H9 (cell line): ENCODE measurements at regions not wholly inside any gene's neighbourhood (a gene's known extent, or its start where the extent isn't known, plus 50 kb on each side); places are given as distances from the start of the nearest gene placed in this dataset.

Experiments used
- DNase-seq: peaks from one replicate; pipeline ENCODE4 v3.0.0-alpha.2; 2017
- H2AFZ ChIP-seq: one replicate; pipeline ENCODE4 v1.6.1; 2013; ENCODE audit warnings: mild to moderate bottlenecking, low read length, control low read depth, moderate library complexity
- H2AK5ac ChIP-seq: 2 replicates; pipeline ENCODE4 v1.6.1; 2013; ENCODE audit warnings: low read length, control low read depth, mixed read lengths; ENCODE audit not compliant: insufficient read length
- H2BK120ac ChIP-seq: one replicate; pipeline ENCODE4 v1.6.1; 2013; ENCODE audit warnings: low read depth, mild to moderate bottlenecking, low read length, control low read depth, inconsistent platforms; ENCODE audit not compliant: poor library complexity, severe bottlenecking
- H2BK12ac ChIP-seq: 2 replicates; pipeline ENCODE4 v1.6.1; 2013; ENCODE audit warnings: low read length, control low read depth, mixed read lengths, low read depth; ENCODE audit not compliant: insufficient read length
- H2BK15ac ChIP-seq: 2 replicates; pipeline ENCODE4 v1.6.1; 2013; ENCODE audit warnings: low read depth, low read length, control low read depth
- H2BK20ac ChIP-seq: one replicate; pipeline ENCODE4 v1.6.1; 2013; ENCODE audit warnings: low read depth, mild to moderate bottlenecking, low read length, control low read depth, inconsistent platforms; ENCODE audit not compliant: poor library complexity, severe bottlenecking
- H2BK5ac ChIP-seq: 2 replicates; pipeline ENCODE4 v1.6.1; 2013; ENCODE audit warnings: low read length, control low read depth, mixed read lengths; ENCODE audit not compliant: insufficient read length
- H3K14ac ChIP-seq: 2 replicates; pipeline ENCODE4 v1.6.1; 2013; ENCODE audit warnings: low read length, control low read depth; ENCODE audit not compliant: insufficient read depth
- H3K18ac ChIP-seq: 2 replicates; pipeline ENCODE4 v1.6.1; 2013; ENCODE audit warnings: low read depth, mild to moderate bottlenecking, mixed read lengths, low read length, control low read depth; ENCODE audit not compliant: insufficient read length
- H3K23ac ChIP-seq: 2 replicates; pipeline ENCODE4 v1.6.1; 2013; ENCODE audit warnings: low read length, control low read depth, mixed read lengths, low read depth; ENCODE audit not compliant: insufficient read length
- H3K23me2 ChIP-seq: 2 replicates; pipeline ENCODE4 v1.6.1; 2013; ENCODE audit warnings: low read depth, mild to moderate bottlenecking, mixed read lengths, low read length, control low read depth; ENCODE audit not compliant: insufficient read length, poor library complexity, severe bottlenecking
- H3K27ac ChIP-seq: 2 replicates; pipeline ENCODE4 v1.5.1; 2013; ENCODE audit warnings: low read length, control low read depth, mixed read lengths, low read depth; ENCODE audit not compliant: insufficient read length
- H3K27me3 ChIP-seq: 2 replicates; pipeline ENCODE4 v1.6.1; 2013; ENCODE audit warnings: low read length, control low read depth, inconsistent platforms; ENCODE audit not compliant: insufficient read depth
- H3K4ac ChIP-seq: 2 replicates; pipeline ENCODE4 v1.6.1; 2013; ENCODE audit warnings: low read depth, mild to moderate bottlenecking, control low read depth, inconsistent platforms, low read length, moderate library complexity
- H3K4me1 ChIP-seq: 2 replicates; pipeline ENCODE4 v1.6.1; 2013; ENCODE audit warnings: low read length, control low read depth, inconsistent platforms; ENCODE audit not compliant: insufficient read depth
- H3K4me2 ChIP-seq: 2 replicates; pipeline ENCODE4 v1.6.1; 2013; ENCODE audit warnings: low read length, control low read depth, mixed read lengths; ENCODE audit not compliant: insufficient read length, insufficient read depth
- H3K56ac ChIP-seq: 2 replicates; pipeline ENCODE4 v1.6.1; 2013; ENCODE audit warnings: low read depth, mild to moderate bottlenecking, mixed read lengths, low read length, control low read depth; ENCODE audit not compliant: insufficient read length
- H3K79me1 ChIP-seq: 2 replicates; pipeline ENCODE4 v1.6.1; 2013; ENCODE audit warnings: low read depth, mild to moderate bottlenecking, moderate library complexity, low read length, control low read depth, inconsistent platforms; ENCODE audit not compliant: insufficient read depth, poor library complexity, severe bottlenecking
- H3K79me2 ChIP-seq: 2 replicates; pipeline ENCODE4 v1.6.1; 2013; ENCODE audit warnings: low read length, control low read depth, inconsistent platforms; ENCODE audit not compliant: insufficient read depth
- H3K9ac ChIP-seq: 2 replicates; pipeline ENCODE4 v1.6.1; 2013; ENCODE audit warnings: low read length, control low read depth, mixed read lengths; ENCODE audit not compliant: insufficient read length; ENCODE audit errors: extremely low read depth
- H3K9me3 ChIP-seq: one replicate; pipeline ENCODE4 v1.6.1; 2013; ENCODE audit warnings: low read depth, low read length, inconsistent platforms; ENCODE audit not compliant: control insufficient read depth
- H3T11ph ChIP-seq: one replicate; pipeline ENCODE4 v1.6.1; 2013; ENCODE audit warnings: mild to moderate bottlenecking, low read length, control low read depth, inconsistent platforms
- H4K20me1 ChIP-seq: one replicate; pipeline ENCODE4 v1.6.1; 2013; ENCODE audit not compliant: control insufficient read depth, insufficient read length, insufficient read depth
- H4K5ac ChIP-seq: 2 replicates; pipeline ENCODE4 v1.6.1; 2013; ENCODE audit warnings: low read depth, mild to moderate bottlenecking, mixed read lengths, low read length, control low read depth; ENCODE audit not compliant: insufficient read length
- H4K8ac ChIP-seq: replicated peaks from 2 replicates; pipeline ENCODE4 v1.6.1; 2013; ENCODE audit warnings: low read length, control low read depth, mixed read lengths, low read depth; ENCODE audit not compliant: insufficient read length
- H4K91ac ChIP-seq: 2 replicates; pipeline ENCODE4 v1.6.1; 2013; ENCODE audit warnings: low read depth, mild to moderate bottlenecking, moderate library complexity, mixed read lengths, low read length, control low read depth; ENCODE audit not compliant: insufficient read length
- H3K27ac Mint-ChIP-seq, 3 experiments: 2 replicates in 2 of 3; 3 replicates in 1 of 3; pipeline ENCODE4 v1.8.0; 2020 to 2021; ENCODE audit warnings: mixed read lengths in 3 of 3, mild to moderate bottlenecking in 1 of 3, moderate library complexity in 1 of 3
- H3K27me3 Mint-ChIP-seq: 2 replicates; pipeline ENCODE4 v1.8.0; 2021; ENCODE audit warnings: low read depth, mild to moderate bottlenecking, moderate library complexity, mixed read lengths
- H3K36me3 Mint-ChIP-seq, 3 experiments: 2 replicates in 2 of 3; 3 replicates in 1 of 3; pipeline ENCODE4 v1.8.0; 2020 to 2021; ENCODE audit warnings: low read depth in 3 of 3, mixed read lengths in 3 of 3; ENCODE audit not compliant: insufficient read depth in 1 of 3
- H3K4me1 Mint-ChIP-seq, 2 experiments: 2 replicates each; pipeline ENCODE4 v1.8.0; 2020; ENCODE audit warnings: mixed read lengths in 2 of 2
- H3K4me3 Mint-ChIP-seq, 2 experiments: 2 replicates in 1 of 2; 3 replicates in 1 of 2; pipeline ENCODE4 v1.8.0; 2020 to 2021; ENCODE audit warnings: mild to moderate bottlenecking in 2 of 2, mixed read lengths in 2 of 2, moderate library complexity in 1 of 2
- H3K9me3 Mint-ChIP-seq, 2 experiments: 2 replicates in 1 of 2; 3 replicates in 1 of 2; pipeline ENCODE4 v1.8.0; 2020; ENCODE audit warnings: mild to moderate bottlenecking in 2 of 2, mixed read lengths in 2 of 2, moderate library complexity in 1 of 2
- CTCF ChIP-seq: fragments of 200-600 bp; sonication (generic); conservative IDR thresholded peaks from 3 replicates; pipeline ENCODE4 v1.8.0; 2021; ENCODE audit warnings: antibody characterized with exemption, mild to moderate bottlenecking
- WGBS: extraction: QIAGEN DNeasy Blood & Tissue Kit; methylation state at CpG from one replicate; pipeline ENCODE4 v1.1.7; 2013; ENCODE audit warnings: missing lambda C conversion rate, low lambda C conversion rate, mixed read lengths; ENCODE audit not compliant: insufficient read length; ENCODE audit errors: extremely low coverage; 5-methylcytosine and 5-hydroxymethylcytosine counted together

- Mint-ChIP-seq H3K4me3 (no peak overlapping the region), H3K9me3 (peaks cover under 1 to 15% of the 10 kb centered on the region in 2 experiments; a peak in 3 of 5 replicates), H3K36me3 (peaks cover 0 to 4% (median 0%) of the 10 kb centered on the region in 3 experiments; a peak in 3 of 7 replicates), H3K27me3 (no peaks in the 10 kb centered on the region; the same call in none of the 2 replicates), H3K4me1 (no peaks in the 10 kb centered on the region), H3K27ac (no peak overlapping the region)
- Histone ChIP-seq H3K79me1 (no peaks in the 10 kb centered on the region), H2BK12ac (no peak overlapping the region), H2BK120ac (no peak overlapping the region), H3K79me2 (no peaks in the 10 kb centered on the region), H3K23ac (no peak overlapping the region), H3T11ph (no peak overlapping the region), H4K91ac (no peak overlapping the region), H3K18ac (no peak overlapping the region), H2BK20ac (no peak overlapping the region), H4K5ac (no peak overlapping the region), H3K9me3 (no peaks in the 10 kb centered on the region), H3K23me2 (no peaks in the 10 kb centered on the region), H4K20me1 (no peaks in the 10 kb centered on the region), H3K27me3 (no peaks in the 10 kb centered on the region), H2AK5ac (no peak overlapping the region), H4K8ac (no peak overlapping the region), H3K4me1 (no peaks in the 10 kb centered on the region), H2AFZ (no peak overlapping the region), H2BK15ac (no peak overlapping the region), H3K4me2 (no peak overlapping the region), H3K4ac (no peak overlapping the region), H2BK5ac (no peak overlapping the region), H3K56ac (no peak overlapping the region), H3K14ac (no peak overlapping the region), H3K9ac (no peak overlapping the region), H3K27ac (no peak overlapping the region)
- no peak for DNase-seq
- no peak for TF ChIP-seq CTCF
- no CpG with 5 or more reads among the region's 2 CpGs for WGBS
Measured at GRCh38 chr10:23604613-23605012, 165.7 kb downstream of the OTUD1 start.
